Uterus (tissue), 2 donors: ENCODE measurements at regions not wholly inside any gene's neighbourhood (a gene's known extent, or its start where the extent isn't known, plus 50 kb on each side); places are given as distances from the start of the nearest gene placed in this dataset.

Experiments used
- CTCF ChIP-seq, 4 experiments: fragments of 200-600 bp in 2 of 4; fragments of 450-650 bp in 2 of 4; sonication (generic) in 2 of 4; IDR thresholded peaks; one replicate each; pipeline ENCODE4 v1.5.1; 2016 to 2019; ENCODE audit warnings: antibody characterized with exemption in 4 of 4, mild to moderate bottlenecking in 2 of 4, moderate library complexity in 1 of 4
- POLR2A ChIP-seq, 2 donors: fragments of 450-650 bp; IDR thresholded peaks; one replicate each; pipeline ENCODE4 v1.6.1; 2016; ENCODE audit warnings: antibody characterized with exemption in 2 of 2, mild to moderate bottlenecking in 1 of 2, moderate library complexity in 1 of 2

- TF ChIP-seq CTCF (IDR thresholded peaks at IDR 0.05) (no peak), POLR2A (IDR thresholded peaks at IDR 0.05) (no peak)
These were observed 86.1 kb upstream of the ZBED5 start for GRCh38 chr11:10943968-10944367.
